Smooth muscle cell (in vitro differentiated cells): ENCODE measurements at regions not wholly inside any gene's neighbourhood (a gene's known extent, or its start where the extent isn't known, plus 50 kb on each side); places are given as distances from the start of the nearest gene placed in this dataset.
A peak's percentile ranks its signal among the peaks of the same experiment; 100 is the strongest.

Experiments
- DNase-seq: peaks from one replicate; lab custom pipeline; 2025; ENCODE audit not compliant: unreplicated experiment; lab: John Stamatoyannopoulos, UW
- H2AFZ ChIP-seq: fragments of 200-600 bp; sonication (generic); 2 replicates; pipeline ENCODE4 v1.6.0; 2016; ENCODE audit warnings: antibody characterized with exemption, low read depth, mild to moderate bottlenecking
- H3F3A ChIP-seq: fragments of 200-600 bp; sonication (generic); 2 replicates; pipeline ENCODE4 v1.6.0; 2017; ENCODE audit warnings: antibody characterized with exemption, low read depth
- H3K27ac ChIP-seq: fragments of 200-600 bp; sonication (generic); 2 replicates; pipeline ENCODE4 v1.5.1; 2016; ENCODE audit warnings: low read depth, mild to moderate bottlenecking
- H3K27me3 ChIP-seq: fragments of 200-600 bp; sonication (generic); 2 replicates; pipeline ENCODE4 v1.6.1; 2016; ENCODE audit warnings: low read depth, mild to moderate bottlenecking
- H3K36me3 ChIP-seq: fragments of 200-600 bp; sonication (generic); 2 replicates; pipeline ENCODE4 v1.5.1; 2016; ENCODE audit warnings: low read depth
- H3K4me1 ChIP-seq: fragments of 200-600 bp; sonication (generic); 2 replicates; pipeline ENCODE4 v1.5.1; 2016; ENCODE audit warnings: low read depth
- H3K4me2 ChIP-seq: fragments of 200-600 bp; sonication (generic); 2 replicates; pipeline ENCODE4 v1.6.0; 2016; ENCODE audit warnings: mild to moderate bottlenecking
- H3K4me3 ChIP-seq: fragments of 200-600 bp; sonication (generic); 2 replicates; pipeline ENCODE4 v1.5.1; 2016; ENCODE audit warnings: mild to moderate bottlenecking
- H3K79me2 ChIP-seq: fragments of 200-600 bp; sonication (generic); 2 replicates; pipeline ENCODE4 v1.6.0; 2016; ENCODE audit warnings: low read depth, mild to moderate bottlenecking
- H3K9ac ChIP-seq: fragments of 200-600 bp; sonication (generic); 2 replicates; pipeline ENCODE4 v1.6.0; 2016; ENCODE audit warnings: low read depth
- H3K9me3 ChIP-seq: fragments of 200-600 bp; sonication (generic); replicated peaks from 2 replicates; pipeline ENCODE4 v1.5.1; 2016; ENCODE audit warnings: low read depth
- H4K20me1 ChIP-seq: fragments of 200-600 bp; sonication (generic); 2 replicates; pipeline ENCODE4 v1.6.0; 2016; ENCODE audit warnings: low read depth
- CTCF ChIP-seq: fragments of 200-600 bp; sonication (generic); IDR thresholded peaks from 2 replicates; pipeline ENCODE4 v1.5.1; 2017; ENCODE audit warnings: borderline replicate concordance, mild to moderate bottlenecking, antibody characterized with exemption; ENCODE audit not compliant: insufficient read depth, poor library complexity, severe bottlenecking
- WGBS: methylation state at CpG from one replicate; pipeline ENCODE4 v1.1.7; 2016; ENCODE audit warnings: low lambda C conversion rate; 5-methylcytosine and 5-hydroxymethylcytosine counted together

- Histone ChIP-seq H3K79me2 (no peaks in the 10 kb centered on the region), H3K9me3 (peaks cover 6% of the 10 kb centered on the region), H3K4me1 (no peaks in the 10 kb centered on the region), H3K4me3 (no peak overlapping the region), H3K27ac (peak overlapping the region; percentile 76), H3K36me3 (no peaks in the 10 kb centered on the region), H3K9ac (peak overlapping the region; percentile 58), H3K27me3 (no peaks in the 10 kb centered on the region), H4K20me1 (no peaks in the 10 kb centered on the region), H3K4me2 (peak overlapping the region; percentile 50), H3F3A (no peaks in the 10 kb centered on the region), H2AFZ (no peak overlapping the region)
- no peak for TF ChIP-seq CTCF
- WGBS = 59% methylated on average over 12 of the region's 12 CpGs
- DNase-seq = no peak
Measured at GRCh38 chr2:120454654-120455385, 108.9 kb downstream of the INHBB start.

DNA sequence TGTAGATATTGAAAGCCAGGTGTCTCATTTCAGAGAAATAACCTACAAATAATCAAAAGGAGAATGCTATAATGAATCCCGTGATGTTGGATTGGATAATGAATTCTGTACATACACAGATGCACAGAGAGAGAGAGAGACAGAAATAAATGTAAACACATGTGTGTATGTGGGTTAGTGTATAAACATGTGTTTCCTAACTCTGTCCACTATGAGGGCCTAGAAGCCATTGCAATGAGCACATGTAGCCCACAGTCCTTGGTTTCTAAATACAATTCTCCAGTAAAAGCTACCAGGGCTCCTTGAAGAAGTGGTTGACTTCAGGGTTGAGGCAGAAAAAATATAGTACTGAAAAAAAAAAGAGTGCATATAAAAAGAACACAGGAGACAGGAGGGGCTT is 109.5 kb downstream of the INHBB start:
- H2AFZ ChIP-seq = no peak overlapping the region
- no peak overlapping the region for H3K4me3 ChIP-seq
- no peaks in the 10 kb centered on the region for H3K4me1 ChIP-seq
- TF ChIP-seq CTCF = no peak
- H3K9me3 ChIP-seq = peaks cover 6% of the 10 kb centered on the region
- no peaks in the 10 kb centered on the region for H4K20me1 ChIP-seq
- no peaks in the 10 kb centered on the region for H3K79me2 ChIP-seq
- peak overlapping the region; percentile 50 for H3K4me2 ChIP-seq
- no peak for DNase-seq
- H3K27me3 ChIP-seq = no peaks in the 10 kb centered on the region
- 81% methylated on average over 1 of the region's 1 CpG for WGBS
- H3K36me3 ChIP-seq = no peaks in the 10 kb centered on the region
- no peaks in the 10 kb centered on the region for H3F3A ChIP-seq
- peak overlapping the region; percentile 58 for H3K9ac ChIP-seq
- H3K27ac ChIP-seq = peak overlapping the region; percentile 76

DNA sequence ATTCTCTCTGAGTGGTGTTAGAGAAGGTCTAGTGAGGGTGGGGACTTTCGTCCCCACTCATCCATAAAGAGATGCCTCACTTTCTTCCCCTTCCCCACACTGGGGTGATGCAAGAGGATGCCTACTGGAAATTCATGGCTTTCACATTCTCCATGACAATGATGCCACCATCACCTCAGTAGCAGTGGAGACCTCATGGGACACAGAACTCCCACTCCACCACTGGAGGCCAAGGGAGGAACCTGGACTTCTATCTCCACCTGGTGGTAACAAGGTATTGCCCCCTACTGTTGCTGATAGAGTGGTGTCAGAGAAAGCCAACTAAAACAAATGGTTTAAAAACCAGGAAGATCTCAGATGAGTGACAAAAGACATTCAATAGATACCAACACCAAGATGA is 110.9 kb downstream of the INHBB start:
- Histone ChIP-seq H2AFZ (no peak overlapping the region), H3K4me2 (no peak overlapping the region), H3K36me3 (no peaks in the 10 kb centered on the region), H4K20me1 (no peaks in the 10 kb centered on the region), H3K9ac (no peak overlapping the region), H3F3A (no peaks in the 10 kb centered on the region), H3K4me3 (no peak overlapping the region), H3K79me2 (no peaks in the 10 kb centered on the region), H3K4me1 (no peaks in the 10 kb centered on the region), H3K27ac (no peak overlapping the region), H3K27me3 (no peaks in the 10 kb centered on the region), H3K9me3 (peaks cover 6% of the 10 kb centered on the region)
- DNase-seq = no peak
- TF ChIP-seq CTCF = no peak
- 94% methylated on average over 1 of the region's 1 CpG for WGBS

GRCh38 chr2:120460511-120460910 is 114.6 kb downstream of the INHBB start:
- Histone ChIP-seq H3K4me3 (no peak overlapping the region), H3K4me1 (no peaks in the 10 kb centered on the region), H3K4me2 (no peak overlapping the region), H3K9me3 (peaks cover 6% of the 10 kb centered on the region), H3K27me3 (no peaks in the 10 kb centered on the region), H4K20me1 (no peaks in the 10 kb centered on the region), H3K27ac (no peak overlapping the region), H3K79me2 (no peaks in the 10 kb centered on the region), H2AFZ (no peak overlapping the region), H3K36me3 (no peaks in the 10 kb centered on the region), H3K9ac (no peak overlapping the region), H3F3A (no peaks in the 10 kb centered on the region)
- no peak for TF ChIP-seq CTCF
- 92% methylated on average over 8 of the region's 8 CpGs for WGBS
- no peak for DNase-seq
